HG03103 (cell line): ENCODE measurements at regions not wholly inside any gene's neighbourhood (a gene's known extent, or its start where the extent isn't known, plus 50 kb on each side); places are given as distances from the start of the nearest gene placed in this dataset.

Source experiments
- ATAC-seq: cut with Tn5 transposase; IDR thresholded peaks from one replicate; pipeline ENCODE4 v1.9.1; 2021; ENCODE audit warnings: low read depth; ENCODE audit not compliant: unreplicated experiment

DNA sequence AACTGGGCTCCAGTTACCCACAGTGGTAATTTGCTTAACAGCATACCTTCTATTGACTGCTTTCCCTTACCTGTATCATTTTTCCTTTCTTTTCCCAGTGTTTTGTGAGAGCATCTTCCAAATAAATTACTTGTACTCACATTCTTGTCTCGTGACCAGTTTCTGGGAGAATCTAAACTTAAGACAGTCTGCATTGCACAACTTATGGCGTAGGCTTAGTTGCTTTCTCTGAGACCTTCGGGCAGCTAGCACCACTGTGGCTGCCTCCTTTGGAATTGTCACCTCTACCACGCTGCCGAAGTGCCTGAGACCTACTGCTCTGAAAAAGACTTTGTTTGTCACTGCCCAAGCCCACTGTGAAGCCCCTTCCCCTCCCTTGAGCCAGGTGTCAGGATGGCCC is 188.1 kb upstream of the BMP2 start:
- no peak for ATAC-seq

DNA sequence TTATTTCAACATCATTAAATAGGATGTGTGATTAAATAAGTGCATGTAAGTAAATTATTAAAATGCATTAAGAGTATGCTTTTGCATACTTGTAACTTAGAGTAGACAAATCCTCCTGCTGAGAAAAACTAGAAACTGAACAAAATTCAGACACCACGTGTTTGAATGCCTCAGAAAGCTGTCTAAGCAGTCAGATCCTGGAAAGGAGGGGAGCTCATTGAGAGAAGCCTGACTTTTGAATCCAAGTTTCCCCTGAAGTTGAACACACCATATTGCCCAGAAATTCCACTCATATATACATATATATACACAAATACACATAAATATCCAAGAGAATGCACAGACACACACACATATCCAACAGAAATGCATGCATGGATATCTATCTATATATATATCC is 190.0 kb upstream of the BMP2 start:
- no peak for ATAC-seq

DNA sequence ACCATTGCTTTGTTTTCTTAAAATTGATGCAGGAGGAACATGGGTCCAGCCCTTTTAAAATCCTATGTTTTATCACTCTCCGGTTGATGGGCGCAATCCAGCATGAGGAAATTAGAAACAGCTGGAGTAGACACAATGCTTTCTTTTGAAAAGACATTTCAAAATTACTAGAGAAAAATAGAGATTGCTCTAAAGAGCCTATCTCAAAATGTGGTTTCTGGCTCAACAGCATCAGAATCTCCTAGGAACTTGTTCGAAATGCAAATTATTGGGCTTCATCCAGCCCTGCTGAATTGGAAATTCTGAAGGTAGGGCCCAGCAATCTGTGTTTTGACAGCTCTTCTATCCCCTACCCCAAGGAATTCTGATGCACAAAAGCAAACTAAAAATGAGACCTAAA is 190.8 kb upstream of the BMP2 start:
- no peak for ATAC-seq

DNA sequence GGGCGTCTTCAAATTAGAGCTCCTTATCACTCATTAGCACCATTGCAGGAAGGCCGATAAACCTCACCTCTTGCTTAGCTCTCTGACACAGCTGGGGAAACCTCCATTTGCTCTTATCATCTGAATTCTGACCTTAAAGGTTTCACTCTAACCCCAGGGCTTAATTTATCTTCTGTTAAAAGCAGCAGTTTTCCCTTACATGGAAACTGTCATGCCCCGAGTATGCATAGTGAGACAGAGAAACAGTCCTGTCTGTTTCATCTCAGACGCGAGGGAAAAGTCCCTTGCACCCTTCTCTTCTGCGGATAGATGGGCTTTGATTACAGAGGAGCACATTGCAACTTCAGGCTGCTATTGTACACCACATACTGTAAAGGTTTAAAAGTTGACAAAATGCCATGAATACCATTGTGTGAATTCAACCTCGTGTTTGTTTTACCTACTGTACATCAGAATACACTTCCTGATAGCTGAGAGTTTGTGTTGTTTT is 191.5 kb upstream of the BMP2 start:
- no peak for ATAC-seq

DNA sequence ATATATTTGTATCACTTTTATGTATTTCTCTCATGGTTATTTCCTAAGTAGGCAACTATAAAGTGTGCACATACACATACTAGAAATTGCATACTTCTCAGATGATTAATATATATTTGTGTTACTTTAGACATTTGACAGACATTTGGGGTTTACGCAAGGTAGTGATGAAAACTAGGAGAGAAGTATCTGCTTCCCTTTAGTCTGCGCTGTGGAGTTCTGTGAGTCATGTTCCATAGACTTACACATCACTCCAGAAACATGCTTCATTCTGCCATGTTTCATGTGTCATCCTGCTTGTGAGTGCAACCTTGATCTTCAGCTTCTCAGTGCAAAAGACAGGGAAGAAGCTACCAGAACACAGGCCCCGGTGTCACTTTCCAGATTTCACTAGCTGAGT is 200.7 kb upstream of the BMP2 start:
- ATAC-seq = no peak

DNA sequence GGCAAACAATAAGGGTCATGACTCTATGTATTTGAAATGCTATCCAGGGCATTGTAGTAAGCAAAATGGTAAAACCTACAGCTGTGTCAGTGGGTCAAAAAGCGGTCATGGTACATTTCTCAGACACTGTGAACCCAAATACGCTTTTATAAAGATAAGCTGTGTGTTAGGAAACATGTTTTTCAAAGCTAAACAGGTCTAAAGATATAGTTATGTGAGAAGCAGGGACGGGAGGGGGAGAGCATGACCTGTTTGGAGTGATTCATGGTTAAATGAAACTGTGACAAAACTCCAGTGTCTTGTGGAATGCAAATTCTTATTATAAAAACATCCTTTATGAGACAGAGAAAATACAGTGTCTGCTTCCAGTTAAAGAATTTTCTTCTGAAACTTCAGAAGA is 205.4 kb upstream of the BMP2 start:
- no peak for ATAC-seq

DNA sequence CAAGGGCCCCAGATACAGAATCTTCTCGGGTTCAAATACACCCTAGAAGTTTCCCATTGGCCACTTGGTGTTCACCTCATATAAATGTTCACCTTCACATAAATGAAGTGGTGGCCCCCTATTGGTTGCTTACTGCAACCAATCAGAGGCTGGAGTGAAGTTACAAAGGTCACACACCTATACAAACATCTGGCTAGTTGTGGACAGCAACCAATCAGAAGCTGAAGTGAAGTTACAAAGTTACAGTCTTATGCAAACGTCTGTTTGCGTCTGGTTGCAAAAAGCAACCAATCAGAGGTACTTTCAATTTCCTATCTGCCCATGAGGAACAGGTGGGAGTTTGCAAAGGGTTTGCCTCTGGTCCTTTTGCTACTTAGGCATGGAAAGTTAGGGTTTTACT is 206.5 kb upstream of the BMP2 start:
- no peak for ATAC-seq

DNA sequence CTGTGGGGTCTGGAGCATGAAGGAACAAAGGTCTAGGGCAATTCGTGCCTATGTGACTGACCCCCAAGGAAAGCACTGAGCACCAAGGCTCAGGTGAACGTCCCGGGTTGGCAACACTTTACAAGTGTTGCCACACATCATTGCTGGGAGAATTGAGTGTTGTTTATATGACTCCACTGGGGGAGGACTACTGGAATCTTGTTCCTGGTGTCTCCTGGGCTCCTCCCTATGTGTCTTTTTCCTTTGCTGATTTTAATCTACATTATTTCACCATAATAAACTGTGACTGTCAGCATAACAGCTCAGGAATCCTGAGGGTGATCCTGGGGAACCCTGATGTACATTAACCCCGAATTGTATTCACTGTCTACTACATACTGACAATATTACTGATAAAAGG is 207.7 kb upstream of the BMP2 start:
- ATAC-seq = no peak

DNA sequence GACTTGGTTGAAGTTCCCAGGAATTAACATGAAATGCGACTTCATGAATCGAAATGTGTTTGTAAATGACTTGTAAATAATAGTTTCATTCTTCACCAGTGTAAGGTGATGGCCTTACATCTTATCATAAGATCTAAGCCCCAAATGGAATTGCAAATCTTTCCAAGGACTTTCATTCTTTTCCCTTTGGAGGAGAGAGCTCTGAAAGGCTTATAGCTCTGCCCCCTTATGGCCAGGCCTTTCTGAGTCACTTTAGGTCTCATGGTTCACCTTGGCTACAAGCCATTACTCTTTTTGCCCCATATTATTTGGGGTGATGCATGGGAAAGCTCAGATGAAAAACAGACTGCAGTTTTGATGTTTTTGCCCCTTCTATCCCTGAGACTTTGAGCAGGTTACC is 209.1 kb upstream of the BMP2 start:
- ATAC-seq = no peak

DNA sequence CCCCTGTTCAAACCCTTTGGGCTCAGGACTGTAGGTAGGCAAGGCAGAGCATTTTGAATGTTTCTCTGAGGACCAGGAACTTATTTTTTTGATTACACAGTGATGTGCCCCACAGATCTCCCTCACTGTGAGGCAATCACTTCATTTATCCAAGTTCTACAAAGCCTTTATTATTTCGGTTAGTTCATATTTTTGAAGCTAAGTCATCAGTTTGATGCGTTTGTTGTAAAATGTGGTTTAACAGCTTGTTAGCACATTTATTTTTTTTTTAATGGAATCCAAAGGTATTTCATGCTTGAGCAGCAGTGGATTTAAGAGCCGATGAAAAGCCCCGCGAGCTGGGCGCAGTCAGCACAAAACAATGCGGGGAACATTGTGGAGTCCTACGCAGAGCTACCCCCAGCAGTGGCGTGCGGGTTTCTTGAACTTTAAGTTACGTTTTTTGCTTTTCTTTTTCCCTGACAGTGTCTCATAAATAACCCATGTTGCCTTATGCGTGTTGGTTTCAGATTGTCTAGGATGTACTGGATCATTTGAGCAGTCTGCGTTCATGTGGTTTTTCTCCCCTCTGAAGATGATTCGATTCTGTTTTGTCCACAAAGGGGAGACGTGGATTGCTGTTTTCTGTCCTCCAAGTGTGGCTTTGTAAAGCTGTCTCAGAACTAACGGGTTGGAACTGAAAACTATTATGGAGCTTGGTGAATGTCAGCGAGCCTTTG is 233.6 kb upstream of the BMP2 start:
- ATAC-seq = no peak

DNA sequence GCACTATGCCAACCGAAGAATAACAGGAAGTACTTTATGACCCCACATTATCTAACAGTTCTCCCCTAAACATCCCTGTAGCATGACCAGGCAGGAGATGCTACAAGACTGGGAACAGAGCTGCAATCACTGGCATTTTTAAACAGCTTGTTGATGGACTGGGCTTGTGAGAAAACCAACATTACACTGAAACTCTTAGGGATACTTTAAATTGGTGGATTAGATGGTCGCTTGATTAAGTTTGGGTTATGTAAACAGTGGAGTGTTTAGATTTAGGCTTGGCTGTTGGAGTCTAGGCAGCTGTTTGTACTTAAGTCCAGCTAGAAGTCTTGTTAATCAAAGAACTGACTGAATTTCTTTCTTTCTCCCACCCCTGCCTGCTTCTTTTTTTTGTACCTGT is 234.1 kb upstream of the BMP2 start:
- ATAC-seq = no peak

DNA sequence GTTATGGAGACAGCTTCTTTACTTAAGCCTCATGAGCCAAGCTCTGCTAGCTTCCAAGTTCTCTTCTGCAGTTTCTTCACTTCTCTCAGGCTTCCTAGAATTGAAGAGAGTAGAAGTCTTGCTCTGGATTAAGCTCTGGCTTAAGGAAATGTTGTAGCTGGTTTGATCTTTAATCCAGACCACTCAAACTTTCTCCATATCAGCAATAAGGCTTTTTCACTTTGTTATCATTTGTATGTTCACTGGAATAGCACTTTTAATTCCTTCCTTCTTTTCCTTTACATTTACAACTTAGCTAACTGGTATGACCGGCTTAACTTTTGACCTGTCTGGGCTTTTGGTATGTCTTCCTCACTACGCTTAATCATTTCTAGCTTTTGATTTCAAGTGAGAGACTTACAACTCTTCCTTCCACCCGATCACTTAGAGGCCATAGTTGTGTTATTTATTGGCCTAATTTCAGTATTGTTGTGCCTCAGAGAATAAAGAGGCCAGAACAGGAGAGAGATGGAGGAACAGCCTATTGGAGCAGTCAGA is 236.6 kb upstream of the BMP2 start:
- ATAC-seq = no peak

DNA sequence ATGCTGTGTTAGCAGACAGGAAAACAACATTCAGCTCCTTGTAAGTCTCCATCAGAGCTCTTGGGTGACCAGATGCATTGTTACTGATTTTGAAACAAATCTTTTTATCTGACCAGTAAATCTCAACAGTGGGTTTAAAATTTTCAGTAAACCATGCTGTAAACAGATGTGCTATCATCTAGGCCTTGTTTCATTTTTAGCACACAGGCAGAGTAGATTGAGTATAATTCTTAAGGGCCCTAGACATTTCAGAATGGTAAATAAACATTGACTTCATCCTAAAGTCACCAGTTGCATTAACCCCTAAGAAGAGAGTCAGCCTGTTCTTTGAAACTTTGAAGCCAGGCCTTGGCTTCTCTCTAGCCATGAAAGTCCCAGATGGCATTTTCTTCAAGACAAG is 237.2 kb upstream of the BMP2 start:
- no peak for ATAC-seq

DNA sequence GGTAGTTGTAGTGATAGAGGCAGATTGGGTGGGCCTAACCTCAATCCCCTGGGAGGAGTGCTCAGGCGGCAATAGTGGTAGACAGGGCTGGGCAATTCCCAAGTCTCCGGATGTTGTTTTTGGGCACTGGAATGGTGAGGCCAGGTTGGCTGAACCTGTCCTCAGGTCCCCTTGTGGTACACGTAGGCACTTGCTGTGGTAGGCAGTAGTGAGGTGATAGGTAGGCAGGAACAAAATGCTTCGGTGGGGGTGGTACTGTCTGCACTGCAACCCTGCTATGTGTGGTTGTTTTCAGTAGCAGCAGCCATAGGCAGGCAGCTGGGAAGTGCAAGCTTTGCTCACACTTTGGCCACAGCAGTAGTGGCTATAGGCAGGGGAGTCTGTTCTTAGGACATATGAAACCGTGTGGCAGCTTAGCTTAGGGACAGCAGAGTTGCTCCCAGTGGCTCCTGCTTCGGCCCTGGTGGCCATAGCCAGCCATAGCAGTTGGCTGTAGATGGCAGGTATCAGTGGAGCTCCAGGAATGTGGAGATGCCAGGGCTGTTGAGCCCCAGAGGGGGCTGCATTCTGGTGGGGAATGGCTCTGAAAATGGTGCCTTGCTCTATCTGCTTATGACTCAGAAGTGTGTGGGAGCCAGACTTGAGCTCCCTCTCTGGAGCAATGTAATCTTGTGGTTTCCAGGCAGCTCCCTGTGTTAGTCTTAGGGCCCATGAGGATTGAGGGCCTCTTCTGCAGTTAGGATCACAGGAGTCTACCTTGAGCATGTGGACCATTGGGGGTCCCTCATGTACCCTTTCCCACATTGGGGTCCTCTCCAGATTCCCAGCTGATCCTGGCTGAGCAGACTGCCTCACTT is 241.8 kb upstream of the BMP2 start:
- no peak for ATAC-seq

DNA sequence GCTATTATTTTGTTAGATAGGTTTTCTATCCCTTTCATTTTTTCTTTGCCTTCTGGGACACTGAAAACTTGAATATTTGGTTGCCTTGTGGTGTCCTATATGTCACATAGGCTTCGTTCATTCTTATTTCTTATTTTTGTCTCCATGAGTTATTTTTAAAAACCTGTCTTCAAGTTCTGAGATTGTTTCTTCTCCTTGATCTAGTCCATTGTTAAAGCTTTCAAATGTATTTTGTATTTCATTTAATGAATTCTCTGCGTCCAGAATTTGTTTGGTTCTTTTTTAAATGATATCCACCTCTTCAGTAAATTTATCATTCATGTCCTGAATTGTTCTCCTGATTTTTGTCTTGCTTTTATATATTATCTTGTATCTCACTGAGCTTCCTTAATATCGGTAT is 243.2 kb upstream of the BMP2 start:
- no peak for ATAC-seq

DNA sequence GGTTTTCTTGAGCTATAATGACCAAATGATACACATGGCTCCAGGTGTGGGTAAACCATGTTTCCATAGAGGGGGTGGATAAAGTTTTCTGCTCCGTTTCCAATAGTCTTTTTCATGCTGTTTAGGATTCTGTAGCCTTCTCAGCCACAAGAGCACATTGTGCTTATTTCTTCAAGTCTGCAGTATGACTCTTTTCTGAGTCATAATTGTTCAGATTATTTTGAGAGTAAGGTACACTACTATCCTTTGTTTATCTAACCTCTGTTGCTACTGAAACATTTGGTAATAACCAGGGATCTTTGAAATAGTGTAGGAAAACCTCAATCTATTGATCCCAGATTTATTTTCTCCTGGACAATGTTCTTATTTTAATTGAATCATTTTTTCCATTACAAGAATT is 247.9 kb upstream of the BMP2 start:
- no peak for ATAC-seq

DNA sequence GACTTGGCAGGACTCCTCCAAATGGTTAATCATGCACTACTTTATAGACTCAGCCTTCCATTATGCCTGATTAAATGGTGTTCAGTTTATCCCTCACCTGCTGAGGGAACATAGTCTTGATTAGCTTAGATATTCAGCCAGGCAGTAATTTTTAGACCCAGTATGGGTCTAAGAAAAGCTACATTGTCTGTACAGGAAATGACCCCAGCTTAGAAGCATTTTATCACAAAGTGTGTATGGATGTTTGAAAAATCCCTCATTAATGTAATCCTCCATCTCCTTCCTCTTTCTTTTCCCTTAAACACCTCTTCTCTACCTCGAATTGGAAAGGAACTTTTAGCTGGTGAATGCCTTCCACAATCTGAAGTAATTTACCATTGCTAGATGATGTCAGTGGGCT is 252.2 kb upstream of the BMP2 start:
- no peak for ATAC-seq

DNA sequence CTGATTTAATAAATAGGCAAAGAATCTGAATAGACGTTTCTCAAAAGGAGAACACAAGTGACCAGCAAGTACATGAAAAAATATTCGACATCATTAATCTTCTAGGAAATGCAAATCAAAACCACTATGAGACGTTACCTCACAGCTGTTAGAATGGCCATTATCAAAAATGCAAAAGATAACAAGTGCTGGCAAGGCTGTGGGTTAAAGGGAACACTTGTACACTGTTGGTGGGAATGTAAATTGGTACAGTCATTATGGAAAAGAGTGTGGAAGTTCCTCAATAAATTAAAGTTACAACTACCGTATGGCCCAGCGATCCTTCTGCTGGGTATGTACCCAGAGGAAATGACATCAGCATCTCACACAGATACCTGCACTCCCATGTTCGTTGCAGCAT is 253.9 kb upstream of the BMP2 start:
- ATAC-seq = no peak

DNA sequence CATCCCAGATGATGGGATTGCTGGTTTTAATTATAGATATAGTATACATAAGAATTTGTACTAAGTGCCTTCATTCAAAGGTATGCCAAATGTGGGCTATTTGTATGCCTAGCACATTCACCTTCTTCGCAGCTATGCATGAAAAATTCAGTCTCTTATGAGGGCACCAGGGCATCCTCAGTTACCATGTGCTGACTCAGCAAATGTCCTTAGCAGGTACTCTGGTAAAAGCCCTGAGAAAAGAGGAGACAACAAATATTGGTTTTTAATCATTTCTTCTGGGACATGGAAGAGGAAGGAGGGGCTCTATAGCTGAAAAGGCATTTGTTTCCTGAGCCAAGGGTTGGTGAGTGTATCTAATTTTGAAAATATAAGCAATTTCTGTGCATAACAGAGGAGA is 258.1 kb upstream of the BMP2 start:
- no peak for ATAC-seq

DNA sequence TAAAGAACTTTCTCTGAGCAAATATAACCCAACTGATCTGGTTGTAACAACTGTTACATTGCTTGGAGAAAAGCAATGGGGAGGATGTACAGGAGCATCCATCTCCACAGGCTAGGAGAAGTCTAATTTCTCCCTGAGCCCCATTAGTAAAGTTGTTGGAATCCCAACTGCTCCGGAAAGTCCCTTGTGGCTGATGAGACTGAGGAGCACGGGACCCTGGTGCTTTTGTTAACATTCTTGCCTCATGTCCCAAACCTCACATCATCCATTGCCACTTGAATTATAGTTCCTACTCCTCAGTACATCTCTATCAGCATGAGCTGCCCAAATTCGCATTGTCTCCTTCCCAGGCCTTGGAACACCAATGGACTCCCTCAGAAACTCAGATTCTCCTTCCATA is 260.6 kb upstream of the BMP2 start:
- ATAC-seq = no peak

DNA sequence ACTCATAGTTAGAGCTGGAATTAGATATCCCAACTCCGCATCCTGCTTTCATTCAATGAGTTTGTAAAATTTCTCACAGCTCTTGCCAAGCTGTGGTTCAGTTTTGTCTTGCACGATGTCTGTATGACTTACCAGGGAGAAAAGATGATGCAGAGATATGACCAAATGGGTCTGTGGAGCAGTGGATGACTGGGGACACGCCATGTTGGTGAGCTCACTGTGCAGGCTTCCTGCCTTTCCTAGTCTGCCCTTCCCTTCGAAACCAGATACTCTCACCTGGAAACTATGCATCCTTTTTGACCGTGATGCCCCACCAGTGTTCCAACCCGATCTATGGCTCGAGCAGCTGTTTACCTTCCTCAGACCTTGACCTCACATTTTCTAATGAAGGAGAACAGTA is 262.7 kb upstream of the BMP2 start:
- no peak for ATAC-seq

DNA sequence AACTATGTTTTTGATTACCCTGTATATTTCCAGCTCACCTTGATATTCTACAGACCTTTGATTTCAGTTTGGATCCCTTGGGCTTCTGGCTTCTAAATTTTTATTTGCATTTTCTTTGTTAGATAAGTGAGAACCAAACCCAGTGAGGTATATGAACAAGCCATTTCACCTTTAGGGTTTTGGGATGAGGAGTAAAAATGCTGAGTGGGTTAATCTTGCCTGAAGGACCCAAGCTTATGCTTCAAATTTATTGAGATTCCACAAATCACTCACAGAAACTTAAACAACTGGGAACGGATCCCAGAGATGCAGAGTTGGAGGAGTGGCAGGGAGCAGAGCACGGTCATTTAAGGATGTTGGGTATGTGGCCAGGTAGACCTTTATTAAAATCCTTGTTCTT is 263.3 kb upstream of the BMP2 start:
- ATAC-seq = no peak
